Activated CD4-positive, alpha-beta T cell treated with anti-CD3 and anti-CD28 coated beads, Interleukin-2, amount 10 ng/mL, durations not matched to agents 7 days and 5 days (primary cell): ENCODE measurements at regions not wholly inside any gene's neighbourhood (a gene's known extent, or its start where the extent isn't known, plus 50 kb on each side); places are given as distances from the start of the nearest gene placed in this dataset.
"Not testable (repeated sequence)": the region's sequence is repeated elsewhere in the genome, so short reads cannot be mapped to it uniquely, and the experiment has no call there.

Experiments used
- CTCF ChIA-PET: fragments of 350-600 bp; sonication (Branson Sonifier 250); formaldehyde crosslinking; loops from one replicate; lab custom pipeline; 2021; ENCODE audit warnings: antibody characterized with exemption; lab: Charles Lee
- POLR2A ChIA-PET: fragments of 350-600 bp; sonication (Branson Sonifier 250); formaldehyde crosslinking; loops from one replicate; lab custom pipeline; 2021; ENCODE audit warnings: antibody characterized with exemption; lab: Charles Lee
- DNase-seq: peaks from one replicate; pipeline ENCODE4 v3.0.0-alpha.2; 2020
- H3K27ac Mint-ChIP-seq: one replicate; pipeline ENCODE4 v1.8.0; 2021; ENCODE audit warnings: mild to moderate bottlenecking, moderate library complexity, mixed read lengths
- H3K27me3 Mint-ChIP-seq: one replicate; pipeline ENCODE4 v1.8.0; 2021; ENCODE audit warnings: mixed read lengths
- H3K36me3 Mint-ChIP-seq: one replicate; pipeline ENCODE4 v1.8.0; 2021; ENCODE audit warnings: low read depth, mixed read lengths
- H3K4me1 Mint-ChIP-seq: one replicate; pipeline ENCODE4 v1.8.0; 2021; ENCODE audit warnings: mixed read lengths
- H3K4me3 Mint-ChIP-seq: one replicate; pipeline ENCODE4 v1.8.0; 2021; ENCODE audit warnings: mild to moderate bottlenecking, moderate library complexity, mixed read lengths
- H3K9me3 Mint-ChIP-seq: one replicate; pipeline ENCODE4 v1.8.0; 2021; ENCODE audit warnings: mixed read lengths

- no peak for DNase-seq
- no peaks in the 10 kb centered on the region for H3K36me3 Mint-ChIP-seq
- H3K4me1 Mint-ChIP-seq: no peaks in the 10 kb centered on the region
- POLR2A ChIA-PET: no interaction called here
- H3K27ac Mint-ChIP-seq: no peak overlapping the region
- H3K27me3 Mint-ChIP-seq: no peaks in the 10 kb centered on the region
- H3K9me3 Mint-ChIP-seq: peaks cover 27% of the 10 kb centered on the region
- H3K4me3 Mint-ChIP-seq: no peak overlapping the region
- CTCF ChIA-PET: no interaction called here
Measured at GRCh38 chr6:121635355-121635754, 199.9 kb downstream of the GJA1 start.

- DNase-seq, H3K4me1 Mint-ChIP-seq, H3K4me3 Mint-ChIP-seq, H3K27me3 Mint-ChIP-seq, H3K36me3 Mint-ChIP-seq, H3K27ac Mint-ChIP-seq, CTCF ChIA-PET, POLR2A ChIA-PET: not testable (repeated sequence)
- H3K9me3 Mint-ChIP-seq: peaks cover 26% of the 10 kb centered on the region
Measured at GRCh38 chr6:121636217-121636616, 200.8 kb downstream of the GJA1 start.

GRCh38 chr6:121639021-121639420 is 203.6 kb downstream of the GJA1 start:
- Mint-ChIP-seq H3K9me3 (peaks cover 24% of the 10 kb centered on the region), H3K4me1 (no peaks in the 10 kb centered on the region), H3K36me3 (peaks cover 5% of the 10 kb centered on the region), H3K4me3 (no peak overlapping the region), H3K27me3 (no peaks in the 10 kb centered on the region), H3K27ac (no peak overlapping the region)
- CTCF ChIA-PET: interaction anchor here (1.4 kb wide), 1 partner anchor 14 kb away, joined by 3 read pairs; no protein-coding TSS in a partner anchor
- POLR2A ChIA-PET: no interaction called here
- no peak for DNase-seq

GRCh38 chr6:121641158-121641557 is 205.7 kb downstream of the GJA1 start:
- ChIA-PET CTCF (interaction anchor here (0.6 kb wide), 1 partner anchor 173 kb away, joined by 3 read pairs; no protein-coding TSS in a partner anchor), POLR2A (no interaction called here)
- no peak overlapping the region for H3K4me3 Mint-ChIP-seq
- H3K4me1 Mint-ChIP-seq: peaks cover 13% of the 10 kb centered on the region
- H3K9me3 Mint-ChIP-seq: peaks cover 14% of the 10 kb centered on the region
- H3K27ac Mint-ChIP-seq: no peak overlapping the region
- no peaks in the 10 kb centered on the region for H3K27me3 Mint-ChIP-seq
- H3K36me3 Mint-ChIP-seq: peaks cover 5% of the 10 kb centered on the region
- no peak for DNase-seq

- H3K27ac Mint-ChIP-seq: no peak overlapping the region
- H3K9me3 Mint-ChIP-seq: peaks cover 9% of the 10 kb centered on the region
- POLR2A ChIA-PET: no interaction called here
- CTCF ChIA-PET: no interaction called here
- H3K36me3 Mint-ChIP-seq: peaks cover 5% of the 10 kb centered on the region
- no peak overlapping the region for H3K4me3 Mint-ChIP-seq
- no peaks in the 10 kb centered on the region for H3K27me3 Mint-ChIP-seq
- H3K4me1 Mint-ChIP-seq: peaks cover 22% of the 10 kb centered on the region
- DNase-seq: no peak
Measured at GRCh38 chr6:121645100-121645745, 209.8 kb downstream of the GJA1 start.

GRCh38 chr6:121647905-121648304 is 212.5 kb downstream of the GJA1 start:
- Mint-ChIP-seq H3K9me3 (peaks cover 3% of the 10 kb centered on the region), H3K27ac (no peak overlapping the region), H3K36me3 (peaks cover 5% of the 10 kb centered on the region), H3K4me3 (no peak overlapping the region), H3K27me3 (no peaks in the 10 kb centered on the region), H3K4me1 (peaks cover 43% of the 10 kb centered on the region)
- POLR2A ChIA-PET: no interaction called here
- CTCF ChIA-PET: no interaction called here
- DNase-seq: no peak

GRCh38 chr6:121649951-121650350 is 214.5 kb downstream of the GJA1 start:
- no peaks in the 10 kb centered on the region for H3K9me3 Mint-ChIP-seq
- H3K36me3 Mint-ChIP-seq: no peaks in the 10 kb centered on the region
- no peaks in the 10 kb centered on the region for H3K27me3 Mint-ChIP-seq
- H3K27ac Mint-ChIP-seq: no peak overlapping the region
- ChIA-PET CTCF (interaction anchor here (0.7 kb wide), 1 partner anchor 347 kb away, joined by 3 read pairs; no protein-coding TSS in a partner anchor), POLR2A (no interaction called here)
- H3K4me3 Mint-ChIP-seq: no peak overlapping the region
- no peak for DNase-seq
- H3K4me1 Mint-ChIP-seq: peaks cover 46% of the 10 kb centered on the region

- CTCF ChIA-PET: no interaction called here
- H3K36me3 Mint-ChIP-seq: no peaks in the 10 kb centered on the region
- peak; percentile 37 for DNase-seq
Measured at GRCh38 chr6:121651420-121651819, 216.0 kb downstream of the GJA1 start.

GRCh38 chr6:121652223-121652622 is 216.8 kb downstream of the GJA1 start:
- ChIA-PET POLR2A (no interaction called here), CTCF (no interaction called here)
- DNase-seq: no peak
- Mint-ChIP-seq H3K27me3 (no peaks in the 10 kb centered on the region), H3K4me3 (peak overlapping the region; percentile 11), H3K4me1 (peaks cover 36% of the 10 kb centered on the region), H3K27ac (peak overlapping the region; percentile 84), H3K9me3 (no peaks in the 10 kb centered on the region), H3K36me3 (no peaks in the 10 kb centered on the region)

More at GRCh38 chr6:121651420-121651819, 216.0 kb downstream of the GJA1 start:
- peak overlapping the region; percentile 84 for H3K27ac Mint-ChIP-seq
- peaks cover 36% of the 10 kb centered on the region for H3K4me1 Mint-ChIP-seq
- no peaks in the 10 kb centered on the region for H3K27me3 Mint-ChIP-seq
- POLR2A ChIA-PET: no interaction called here
- H3K9me3 Mint-ChIP-seq: no peaks in the 10 kb centered on the region
- H3K4me3 Mint-ChIP-seq: peak overlapping the region; percentile 32

GRCh38 chr6:121652726-121653623 is 217.5 kb downstream of the GJA1 start:
- H3K27me3 Mint-ChIP-seq: no peaks in the 10 kb centered on the region
- CTCF ChIA-PET: interaction anchor here (1.2 kb wide), 1 partner anchor 14 kb away, joined by 3 read pairs; no protein-coding TSS in a partner anchor
- no peaks in the 10 kb centered on the region for H3K9me3 Mint-ChIP-seq
- DNase-seq: no peak
- no peak overlapping the region for H3K4me3 Mint-ChIP-seq
- no peaks in the 10 kb centered on the region for H3K36me3 Mint-ChIP-seq
- POLR2A ChIA-PET: no interaction called here
- peaks cover 34% of the 10 kb centered on the region for H3K4me1 Mint-ChIP-seq
- no peak overlapping the region for H3K27ac Mint-ChIP-seq

GRCh38 chr6:121653624-121654008 is 218.2 kb downstream of the GJA1 start:
- H3K4me3 Mint-ChIP-seq: no peak overlapping the region
- ChIA-PET POLR2A (no interaction called here), CTCF (interaction anchor here (1.2 kb wide), 1 partner anchor 14 kb away, joined by 3 read pairs; no protein-coding TSS in a partner anchor)
- H3K36me3 Mint-ChIP-seq: no peaks in the 10 kb centered on the region
- DNase-seq: no peak
- peaks cover 34% of the 10 kb centered on the region for H3K4me1 Mint-ChIP-seq
- H3K27ac Mint-ChIP-seq: peak overlapping the region; percentile 36
- no peaks in the 10 kb centered on the region for H3K27me3 Mint-ChIP-seq
- H3K9me3 Mint-ChIP-seq: no peaks in the 10 kb centered on the region

GRCh38 chr6:121657972-121658371 is 222.5 kb downstream of the GJA1 start:
- CTCF ChIA-PET: no interaction called here
- H3K4me1 Mint-ChIP-seq: peaks cover 6% of the 10 kb centered on the region
- POLR2A ChIA-PET: no interaction called here
- no peaks in the 10 kb centered on the region for H3K36me3 Mint-ChIP-seq
- H3K27ac Mint-ChIP-seq: no peak overlapping the region
- H3K9me3 Mint-ChIP-seq: no peaks in the 10 kb centered on the region
- DNase-seq: no peak
- H3K27me3 Mint-ChIP-seq: no peaks in the 10 kb centered on the region
- no peak overlapping the region for H3K4me3 Mint-ChIP-seq

GRCh38 chr6:121660277-121660676 is 224.8 kb downstream of the GJA1 start:
- POLR2A ChIA-PET: no interaction called here
- no peaks in the 10 kb centered on the region for H3K36me3 Mint-ChIP-seq
- CTCF ChIA-PET: no interaction called here
- peaks cover 8% of the 10 kb centered on the region for H3K9me3 Mint-ChIP-seq
- H3K27ac Mint-ChIP-seq: no peak overlapping the region
- DNase-seq: no peak
- H3K4me3 Mint-ChIP-seq: no peak overlapping the region
- no peaks in the 10 kb centered on the region for H3K27me3 Mint-ChIP-seq
- H3K4me1 Mint-ChIP-seq: no peaks in the 10 kb centered on the region
